Subcutaneous abdominal adipose tissue (tissue), 5 donors: ENCODE measurements at regions not wholly inside any gene's neighbourhood (a gene's known extent, or its start where the extent isn't known, plus 50 kb on each side); places are given as distances from the start of the nearest gene placed in this dataset.
A peak's percentile ranks its signal among the peaks of the same experiment; 100 is the strongest.

Experiments used
- H3K27ac ChIP-seq: one replicate; pipeline ENCODE4 v1.7.0; 2013; ENCODE audit warnings: low read depth, mild to moderate bottlenecking, inconsistent platforms, low read length, moderate library complexity
- H3K27me3 ChIP-seq, 5 donors: one replicate each; pipeline ENCODE4 v1.7.0; 2013; ENCODE audit warnings: low read length in 5 of 5, inconsistent platforms in 1 of 5; ENCODE audit not compliant: control insufficient read depth in 5 of 5, insufficient read depth in 4 of 5
- H3K36me3 ChIP-seq, 5 donors: one replicate each; pipeline ENCODE4 v1.7.0; 2013; ENCODE audit warnings: low read length in 5 of 5; ENCODE audit not compliant: control insufficient read depth in 5 of 5, insufficient read depth in 5 of 5
- H3K4me1 ChIP-seq, 5 donors: one replicate each; pipeline ENCODE4 v1.7.0; 2013; ENCODE audit warnings: low read length in 5 of 5, mild to moderate bottlenecking in 3 of 5, moderate library complexity in 1 of 5; ENCODE audit not compliant: control insufficient read depth in 5 of 5, insufficient read depth in 5 of 5
- H3K4me3 ChIP-seq, 5 donors: one replicate each; pipeline ENCODE4 v1.7.0; 2013; ENCODE audit warnings: low read length in 5 of 5, low read depth in 1 of 5
- H3K9ac ChIP-seq, 5 donors: one replicate each; pipeline ENCODE4 v1.7.0; 2013; ENCODE audit warnings: low read length in 5 of 5, mild to moderate bottlenecking in 4 of 5, moderate library complexity in 3 of 5
- H3K9me3 ChIP-seq, 5 donors: one replicate each; pipeline ENCODE4 v1.7.0; 2013; ENCODE audit warnings: low read length in 5 of 5; ENCODE audit not compliant: control insufficient read depth in 5 of 5
- donor health status: healthy.
- donor health status: healthy.
- donor health status: healthy.
- donor health status: healthy.
- donor health status: healthy.

DNA sequence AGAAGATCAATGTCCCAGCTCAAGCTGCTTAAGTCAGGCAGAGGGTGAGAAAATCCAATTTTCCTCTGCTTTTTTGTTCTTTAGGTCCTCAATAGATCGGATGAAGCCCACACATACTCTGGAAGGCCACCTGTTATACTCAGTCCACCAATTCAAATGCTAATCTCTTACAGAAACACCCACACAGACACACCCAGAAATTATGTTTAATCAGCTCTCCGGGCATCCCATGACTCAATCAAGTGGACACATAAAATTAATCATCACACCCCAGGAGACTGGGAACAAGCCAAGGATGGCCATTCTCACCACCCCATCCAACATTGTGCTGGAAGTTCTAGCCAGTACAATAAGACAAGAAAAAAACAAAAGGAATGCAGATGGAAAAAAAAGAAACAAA is 67.8 kb upstream of the SLC24A5 start:
- Histone ChIP-seq H3K9me3 (peaks cover 0 to 2% (median 0%) of the 10 kb centered on the region in 5 donors), H3K27ac (no peak overlapping the region), H3K27me3 (no peaks in the 10 kb centered on the region), H3K36me3 (no peaks in the 10 kb centered on the region), H3K9ac (no peak overlapping the region), H3K4me3 (no peak overlapping the region), H3K4me1 (no peaks in the 10 kb centered on the region)

- H3K4me1 ChIP-seq = peaks cover 0 to 6% (median 4%) of the 10 kb centered on the region in 5 donors
These were observed 62.4 kb upstream of the SLC24A5 start for GRCh38 chr15:48058371-48058770.

DNA sequence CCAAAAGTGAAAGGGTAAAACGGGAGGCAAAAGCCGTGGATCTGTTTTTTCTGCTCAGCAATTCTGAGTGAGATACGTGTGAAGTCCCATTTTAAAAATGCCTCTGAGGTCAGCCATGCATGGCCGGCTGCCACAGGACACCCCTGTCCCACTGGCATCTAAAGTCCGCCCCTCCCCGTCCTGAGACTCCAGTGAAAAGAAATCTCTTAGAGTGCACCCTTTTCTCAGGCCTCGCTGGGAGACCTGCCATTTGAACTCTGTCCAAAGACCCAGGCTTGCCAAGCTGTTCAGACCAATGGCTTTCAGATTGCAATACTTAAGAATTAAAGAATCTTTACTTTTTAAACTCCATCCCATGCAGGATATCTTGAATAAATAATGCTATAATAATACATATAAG is 61.0 kb upstream of the SLC24A5 start:
- Histone ChIP-seq H3K4me1 (peaks cover 0 to 15% (median 4%) of the 10 kb centered on the region in 5 donors), H3K4me3 (peak overlapping the region in 4 of 5 donors; percentile 11 to 42 (median 34)), H3K9ac (peak overlapping the region in 2 of 5 donors; percentile 7 to 13), H3K27ac (no peak overlapping the region), H3K36me3 (no peaks in the 10 kb centered on the region), H3K27me3 (no peaks in the 10 kb centered on the region), H3K9me3 (peaks cover 0 to 2% (median 0%) of the 10 kb centered on the region in 5 donors)

More at GRCh38 chr15:48058371-48058770, 62.4 kb upstream of the SLC24A5 start:
- no peaks in the 10 kb centered on the region for H3K36me3 ChIP-seq
- H3K9ac ChIP-seq = no peak overlapping the region
- peaks cover 0 to 2% (median 0%) of the 10 kb centered on the region in 5 donors for H3K9me3 ChIP-seq
- H3K4me3 ChIP-seq = no peak overlapping the region
- no peaks in the 10 kb centered on the region for H3K27me3 ChIP-seq
- no peak overlapping the region for H3K27ac ChIP-seq

DNA sequence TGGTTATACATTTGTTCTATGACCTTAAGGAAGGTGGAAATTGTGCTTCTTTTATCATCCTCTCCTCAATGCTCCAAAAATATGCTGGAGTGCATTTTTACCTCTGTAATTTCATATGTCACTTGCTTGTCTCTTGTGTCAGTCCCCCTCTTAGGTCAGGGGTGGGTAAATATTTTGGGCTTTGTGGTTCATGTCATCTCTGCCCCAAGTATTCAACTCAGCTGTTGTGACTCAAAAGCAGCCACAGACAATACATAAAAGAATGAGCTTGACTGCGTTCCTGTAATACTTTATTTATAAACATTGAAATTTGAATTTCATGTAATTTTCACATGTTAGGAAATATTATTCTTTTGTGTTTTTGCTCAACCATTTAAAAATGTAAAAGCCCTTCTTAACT is 60.4 kb upstream of the SLC24A5 start:
- H3K27me3 ChIP-seq = no peaks in the 10 kb centered on the region
- no peak overlapping the region for H3K4me3 ChIP-seq
- H3K9ac ChIP-seq = no peak overlapping the region
- H3K9me3 ChIP-seq = peaks cover 0 to 2% (median 0%) of the 10 kb centered on the region in 5 donors
- H3K4me1 ChIP-seq = peaks cover 0 to 15% (median 4%) of the 10 kb centered on the region in 5 donors
- H3K36me3 ChIP-seq = no peaks in the 10 kb centered on the region
- no peak overlapping the region for H3K27ac ChIP-seq

DNA sequence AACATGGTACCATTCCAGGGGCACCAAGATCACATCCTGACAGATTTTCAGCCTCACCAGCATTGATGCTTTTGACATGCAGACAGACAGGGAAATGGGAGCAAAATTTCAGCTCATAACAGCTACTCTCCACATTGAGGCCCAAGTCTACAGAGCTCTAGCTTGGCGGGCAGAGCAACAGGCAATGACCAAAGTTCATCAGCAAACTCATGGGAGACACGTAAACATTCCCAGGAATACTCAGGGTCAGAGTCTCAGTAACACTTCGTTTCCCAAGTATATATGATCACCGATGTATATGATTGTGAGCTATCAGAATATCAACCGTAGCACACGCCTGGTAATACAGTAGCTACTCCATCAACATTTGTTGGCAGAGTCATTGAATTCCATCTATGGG is 59.2 kb upstream of the SLC24A5 start:
- H3K9ac ChIP-seq = no peak overlapping the region

GRCh38 chr15:48062148-48062872 is 58.5 kb upstream of the SLC24A5 start:
- H3K4me1 ChIP-seq = peaks cover 0 to 15% (median 4%) of the 10 kb centered on the region in 5 donors
- no peaks in the 10 kb centered on the region for H3K36me3 ChIP-seq
- no peaks in the 10 kb centered on the region for H3K27me3 ChIP-seq
- no peak overlapping the region for H3K4me3 ChIP-seq
- no peaks in the 10 kb centered on the region for H3K9me3 ChIP-seq
- H3K9ac ChIP-seq = no peak overlapping the region
- no peak overlapping the region for H3K27ac ChIP-seq

More for the DNA sequence above, 59.2 kb upstream of the SLC24A5 start:
- Histone ChIP-seq H3K4me3 (no peak overlapping the region), H3K4me1 (peaks cover 0 to 15% (median 4%) of the 10 kb centered on the region in 5 donors), H3K27me3 (no peaks in the 10 kb centered on the region), H3K9me3 (no peaks in the 10 kb centered on the region), H3K36me3 (no peaks in the 10 kb centered on the region), H3K27ac (no peak overlapping the region)

- Histone ChIP-seq H3K27ac (no peak overlapping the region), H3K4me1 (peaks cover 0 to 15% (median 4%) of the 10 kb centered on the region in 5 donors)
These were observed 57.3 kb upstream of the SLC24A5 start for GRCh38 chr15:48063411-48063985.

DNA sequence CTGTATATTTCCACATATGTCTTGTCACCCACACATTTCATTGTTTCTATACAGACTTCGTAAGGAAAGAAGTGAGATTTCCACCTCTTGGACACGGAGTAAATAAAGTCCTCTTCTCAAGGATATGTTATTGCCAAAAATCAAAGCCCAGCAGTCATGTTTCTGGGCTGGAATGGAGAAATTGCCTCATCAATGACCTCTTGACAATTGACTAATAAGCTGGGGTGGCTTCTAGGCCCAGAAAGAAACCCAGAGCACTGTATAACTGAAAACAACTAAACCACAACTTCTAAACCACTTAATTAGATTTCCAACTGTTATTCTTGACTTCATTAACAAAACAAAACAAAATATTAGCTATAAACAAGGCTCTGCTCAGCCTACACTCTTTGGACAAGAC is 56.4 kb upstream of the SLC24A5 start:
- H3K36me3 ChIP-seq = no peaks in the 10 kb centered on the region
- H3K9ac ChIP-seq = no peak overlapping the region
- no peaks in the 10 kb centered on the region for H3K9me3 ChIP-seq
- no peak overlapping the region for H3K4me3 ChIP-seq
- H3K27ac ChIP-seq = no peak overlapping the region
- H3K27me3 ChIP-seq = no peaks in the 10 kb centered on the region
- peaks cover 0 to 15% (median 4%) of the 10 kb centered on the region in 5 donors for H3K4me1 ChIP-seq

More at GRCh38 chr15:48063411-48063985, 57.3 kb upstream of the SLC24A5 start:
- Histone ChIP-seq H3K36me3 (no peaks in the 10 kb centered on the region), H3K9me3 (no peaks in the 10 kb centered on the region), H3K9ac (no peak overlapping the region), H3K4me3 (no peak overlapping the region), H3K27me3 (no peaks in the 10 kb centered on the region)

DNA sequence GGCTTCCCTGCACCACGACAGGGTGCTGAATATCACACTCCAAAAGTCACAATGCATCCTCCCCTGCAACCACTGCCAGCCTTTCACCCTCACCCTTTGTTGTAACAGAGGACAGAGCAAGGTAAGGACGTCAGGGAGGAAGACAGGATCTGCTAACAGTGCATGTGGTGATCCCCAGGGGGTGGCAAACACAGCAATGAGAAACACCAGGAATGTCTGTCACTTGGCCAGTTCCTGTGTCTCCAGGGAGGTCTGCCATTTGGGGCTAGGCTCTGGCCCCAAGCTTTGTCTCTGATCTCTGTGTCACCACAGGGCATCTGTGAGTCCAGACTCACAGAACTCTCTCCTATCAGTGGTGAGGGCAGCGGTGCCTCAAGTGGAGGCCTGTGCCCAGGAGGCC is 54.3 kb upstream of the SLC24A5 start:
- no peaks in the 10 kb centered on the region for H3K36me3 ChIP-seq
- H3K9me3 ChIP-seq = no peaks in the 10 kb centered on the region
- H3K27me3 ChIP-seq = no peaks in the 10 kb centered on the region
- peaks cover 0 to 10% (median 0%) of the 10 kb centered on the region in 5 donors for H3K4me1 ChIP-seq
- H3K27ac ChIP-seq = no peak overlapping the region
- H3K9ac ChIP-seq = no peak overlapping the region
- H3K4me3 ChIP-seq = no peak overlapping the region
